GM21737 (cell line): ENCODE measurements at regions not wholly inside any gene's neighbourhood (a gene's known extent, or its start where the extent isn't known, plus 50 kb on each side); places are given as distances from the start of the nearest gene placed in this dataset.
"Not testable (repeated sequence)": the region's sequence is repeated elsewhere in the genome, so short reads cannot be mapped to it uniquely, and the experiment has no call there.

Experiments used
- ATAC-seq: cut with Tn5 transposase; IDR thresholded peaks from one replicate; pipeline ENCODE4 v1.9.1; 2021; ENCODE audit warnings: mild to moderate bottlenecking, moderate library complexity; ENCODE audit not compliant: unreplicated experiment

- ATAC-seq = no peak
Observed at GRCh38 chr18:76307293-76307690, 187.8 kb downstream of the ZNF516 start.

DNA sequence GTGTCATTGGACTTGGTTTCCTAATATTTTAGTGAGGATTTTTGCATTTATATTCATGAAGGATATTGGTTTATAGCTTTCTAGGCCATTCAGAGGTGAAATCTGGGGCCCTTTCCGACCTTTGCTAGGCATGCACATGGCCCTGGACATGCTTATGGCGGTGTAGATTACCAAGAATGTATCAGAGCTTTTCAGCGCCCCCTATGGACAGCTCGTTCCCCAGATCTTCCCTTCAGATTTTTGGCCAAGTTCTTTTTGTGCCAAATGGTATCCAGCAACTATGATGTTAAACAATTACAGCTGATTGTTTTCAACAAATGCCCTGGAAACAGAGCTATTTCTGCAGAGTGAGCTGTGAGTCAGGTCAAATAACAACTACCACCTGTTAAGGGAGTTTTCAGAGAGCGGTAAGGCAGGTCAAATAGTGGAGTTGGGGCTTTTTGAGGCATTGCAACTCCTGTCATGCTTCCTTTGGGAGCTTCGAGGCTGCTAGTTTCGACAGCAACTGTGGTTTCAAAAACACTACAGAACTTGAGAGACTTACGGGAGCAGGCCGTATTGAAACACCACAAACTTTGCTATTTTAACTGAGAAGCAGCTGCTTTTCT is 188.3 kb downstream of the ZNF516 start:
- ATAC-seq = no peak

- no peak for ATAC-seq
Observed at GRCh38 chr18:76285866-76286265, 209.2 kb downstream of the ZNF516 start.

- no peak for ATAC-seq
Observed at GRCh38 chr18:76281565-76281964, 213.5 kb downstream of the ZNF516 start.

- no peak for ATAC-seq
Observed at GRCh38 chr18:76277801-76278200, 217.2 kb downstream of the ZNF516 start.

DNA sequence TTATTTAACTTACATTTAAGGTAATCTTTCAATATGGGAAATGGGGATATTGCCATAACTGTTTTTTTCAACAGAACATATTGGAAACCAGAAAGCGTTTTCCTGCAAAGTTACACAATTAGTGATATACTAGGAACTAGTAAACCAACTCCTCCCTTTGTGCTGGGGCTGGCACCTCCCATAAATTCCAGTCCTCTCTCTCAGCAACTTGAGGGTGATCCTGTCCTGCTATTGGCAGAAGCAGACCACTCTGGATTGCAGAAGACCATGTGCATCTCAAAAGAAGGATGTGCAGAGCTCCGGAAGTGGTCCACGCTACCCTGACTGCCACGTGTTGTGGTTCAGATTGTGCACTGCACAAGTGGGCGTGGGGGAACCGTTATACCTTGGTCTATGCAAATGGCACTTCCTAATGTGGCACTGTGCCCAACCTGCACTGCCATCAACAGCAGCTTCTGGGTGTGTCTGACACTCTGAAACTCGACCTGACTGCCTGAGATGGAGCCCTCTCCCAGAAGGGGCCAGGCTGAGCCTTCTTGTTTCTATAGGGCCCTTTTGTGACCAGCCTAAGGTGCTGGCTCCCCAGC is 219.2 kb downstream of the ZNF516 start:
- ATAC-seq = no peak

DNA sequence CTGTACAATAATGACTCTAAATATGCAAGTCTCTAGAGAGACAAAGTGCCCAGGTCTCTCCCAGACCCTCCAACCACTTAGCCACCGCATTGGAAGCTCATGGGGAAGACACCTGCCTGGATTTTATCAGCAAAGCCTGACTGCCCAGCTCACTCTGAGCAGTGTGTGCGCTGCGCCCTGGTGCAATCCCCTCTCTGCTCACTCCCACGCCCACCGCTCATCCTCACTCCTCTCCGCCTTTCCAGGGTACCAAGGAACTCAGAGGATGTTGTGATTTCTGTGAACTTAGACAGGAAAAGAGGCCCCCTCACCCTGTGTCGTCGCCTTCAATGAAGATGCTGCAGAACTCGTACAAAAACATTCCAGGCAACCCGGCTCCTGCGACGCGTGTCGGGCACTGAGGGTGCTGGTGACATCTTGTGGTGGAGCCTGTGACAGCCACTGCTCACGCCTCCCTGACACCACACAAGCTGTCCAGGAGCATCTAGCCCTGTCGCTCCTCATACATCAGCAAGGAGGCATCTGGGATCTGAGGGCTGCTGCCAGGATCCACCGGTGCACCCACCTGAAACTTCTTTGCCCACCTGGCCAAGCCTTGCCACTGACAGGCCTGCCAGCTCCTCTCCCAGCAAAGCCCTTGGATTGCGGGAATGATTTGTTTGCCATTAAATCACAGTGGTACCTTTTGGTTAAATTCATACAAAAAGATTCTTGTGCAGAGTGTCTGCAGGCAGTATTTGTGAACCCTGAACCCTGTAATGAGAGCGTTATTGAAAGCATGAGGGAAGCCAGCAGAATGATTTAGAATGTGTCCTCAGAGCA is 220.4 kb downstream of the ZNF516 start:
- ATAC-seq = no peak

DNA sequence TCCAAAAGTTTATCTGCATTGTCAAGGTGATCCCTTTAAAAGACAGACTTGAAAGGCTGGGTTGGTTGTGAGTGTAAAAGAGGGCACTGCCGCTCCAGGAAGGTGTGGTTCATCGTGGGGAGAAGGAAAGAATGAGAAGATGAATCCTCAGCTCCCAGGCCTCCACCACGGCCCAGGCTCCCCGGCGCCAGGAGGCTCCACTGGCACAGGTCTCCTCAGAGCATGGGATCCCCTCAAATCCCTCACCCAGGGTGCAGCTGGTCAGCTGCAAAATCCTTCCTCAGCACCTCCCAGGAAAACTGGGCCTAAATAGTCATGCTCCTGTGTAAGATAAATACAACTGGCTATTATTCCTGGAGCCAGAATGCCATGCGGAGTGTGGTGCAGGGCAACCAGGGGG is 221.1 kb downstream of the ZNF516 start:
- no peak for ATAC-seq

DNA sequence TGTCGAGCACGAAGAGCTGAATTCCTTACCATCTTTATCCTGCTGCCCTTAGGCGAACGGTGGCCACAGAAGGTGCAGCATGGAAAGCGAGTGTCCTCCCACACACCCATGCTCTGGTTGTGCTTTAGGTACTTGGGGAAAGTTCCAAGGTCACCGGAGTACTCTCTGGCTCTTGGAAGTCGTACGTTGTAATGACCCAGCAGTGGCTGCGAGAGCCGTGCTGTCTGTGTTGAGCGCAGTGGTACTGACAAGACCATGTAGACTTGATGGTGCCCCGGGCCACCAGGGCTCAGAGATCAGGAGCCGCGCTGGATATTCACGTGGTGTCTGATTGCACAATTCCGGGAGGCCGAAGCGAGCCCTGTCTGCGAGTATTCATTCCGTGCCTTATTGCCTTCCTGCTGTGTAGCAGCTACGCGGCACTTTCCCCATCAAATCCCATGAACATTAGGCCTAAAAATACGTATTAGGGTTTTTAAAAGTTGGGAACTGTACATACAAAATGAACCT is 222.0 kb downstream of the ZNF516 start:
- no peak for ATAC-seq

DNA sequence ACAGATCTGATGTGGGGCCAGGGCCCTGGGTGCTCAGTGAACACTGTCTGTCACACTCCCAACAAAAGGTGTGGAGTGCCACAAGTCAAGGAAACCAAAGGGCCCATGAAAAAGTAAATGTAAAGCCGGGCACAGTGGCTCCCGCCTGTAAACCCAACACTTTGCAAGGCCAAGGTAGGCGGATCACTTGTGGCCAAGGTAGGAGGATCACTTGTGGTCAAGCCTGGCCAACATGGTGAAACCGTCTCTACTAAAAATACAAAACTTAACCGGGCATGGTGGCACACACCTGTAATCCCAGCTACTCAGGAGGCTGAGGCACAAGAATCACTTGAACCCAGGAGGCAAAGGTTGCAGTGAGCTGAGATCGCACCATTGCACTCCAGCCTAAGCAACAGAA is 227.6 kb downstream of the ZNF516 start:
- not testable (repeated sequence) for ATAC-seq

DNA sequence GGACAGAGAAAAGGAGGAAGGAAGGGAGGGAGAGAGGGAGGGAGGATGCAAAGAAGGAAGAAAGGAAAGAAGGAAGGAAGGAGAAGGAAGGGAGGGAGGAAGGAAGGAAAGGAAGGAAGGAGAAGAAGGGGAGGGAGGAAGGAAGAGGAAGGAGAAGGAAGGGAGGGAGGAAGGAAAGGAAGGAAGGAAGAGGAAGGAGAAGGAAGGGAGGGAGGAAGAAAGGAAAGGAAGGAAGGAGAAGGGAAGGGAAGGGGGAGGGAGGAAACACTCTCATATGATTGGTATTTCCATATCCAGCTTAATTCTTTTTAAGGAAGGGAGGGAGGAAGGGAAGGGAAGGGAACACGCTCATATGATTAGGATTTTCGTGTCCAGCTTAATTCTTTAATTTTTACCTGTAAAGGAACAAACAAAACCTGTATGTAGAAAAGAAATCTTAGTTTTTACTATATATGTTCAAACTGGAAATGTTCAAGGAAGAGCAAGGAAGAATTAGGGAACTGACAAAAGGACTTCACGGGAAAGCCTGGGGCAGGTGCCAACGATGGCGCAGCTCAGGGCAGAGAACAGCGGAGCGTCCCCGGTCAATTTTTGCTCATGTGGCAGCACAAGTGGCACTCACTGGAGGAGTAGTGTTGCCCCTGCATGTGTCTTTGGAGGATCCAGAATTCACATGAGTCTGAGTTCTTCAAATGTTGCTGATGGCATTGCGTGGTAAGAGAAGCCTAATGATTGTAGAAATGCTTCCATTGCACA is 228.6 kb downstream of the ZNF516 start:
- no peak for ATAC-seq

DNA sequence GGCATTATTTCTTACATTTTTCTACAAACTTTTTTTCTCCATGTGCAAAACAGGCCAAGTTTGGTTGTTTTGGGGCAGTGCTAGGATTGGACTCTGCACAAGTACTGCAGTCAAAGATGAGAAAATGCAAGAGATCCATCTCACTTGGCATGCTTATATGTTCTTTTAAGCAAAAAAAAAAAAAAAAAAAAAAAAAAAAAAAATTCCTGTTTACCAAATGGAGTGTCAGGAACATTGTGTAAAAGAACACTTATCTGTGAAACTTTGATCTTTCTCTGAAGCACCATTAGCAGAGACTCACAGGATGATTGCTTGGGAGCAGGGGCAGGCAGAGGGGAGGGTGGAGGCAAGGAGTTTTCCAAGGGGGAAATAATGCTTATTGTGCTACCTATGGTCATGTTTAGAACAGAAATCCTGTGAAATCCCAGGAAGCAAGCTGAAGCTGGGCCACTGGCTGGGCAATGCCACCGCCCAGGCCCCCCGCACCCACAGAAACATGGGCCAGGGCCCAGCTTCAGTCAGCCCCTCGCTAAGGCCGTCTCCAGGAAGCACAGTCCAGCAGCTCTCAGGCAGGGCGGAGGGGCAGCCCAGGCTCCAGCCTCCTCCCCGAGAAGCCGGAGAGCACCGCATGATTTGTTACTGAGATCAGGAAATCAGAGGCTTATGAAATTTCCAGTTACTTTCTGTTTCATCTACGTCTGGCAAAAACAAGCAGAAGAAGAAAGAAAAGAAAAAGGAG is 229.4 kb downstream of the ZNF516 start:
- no peak for ATAC-seq

- no peak for ATAC-seq
Observed at GRCh38 chr18:76264876-76265250, 230.2 kb downstream of the ZNF516 start.

DNA sequence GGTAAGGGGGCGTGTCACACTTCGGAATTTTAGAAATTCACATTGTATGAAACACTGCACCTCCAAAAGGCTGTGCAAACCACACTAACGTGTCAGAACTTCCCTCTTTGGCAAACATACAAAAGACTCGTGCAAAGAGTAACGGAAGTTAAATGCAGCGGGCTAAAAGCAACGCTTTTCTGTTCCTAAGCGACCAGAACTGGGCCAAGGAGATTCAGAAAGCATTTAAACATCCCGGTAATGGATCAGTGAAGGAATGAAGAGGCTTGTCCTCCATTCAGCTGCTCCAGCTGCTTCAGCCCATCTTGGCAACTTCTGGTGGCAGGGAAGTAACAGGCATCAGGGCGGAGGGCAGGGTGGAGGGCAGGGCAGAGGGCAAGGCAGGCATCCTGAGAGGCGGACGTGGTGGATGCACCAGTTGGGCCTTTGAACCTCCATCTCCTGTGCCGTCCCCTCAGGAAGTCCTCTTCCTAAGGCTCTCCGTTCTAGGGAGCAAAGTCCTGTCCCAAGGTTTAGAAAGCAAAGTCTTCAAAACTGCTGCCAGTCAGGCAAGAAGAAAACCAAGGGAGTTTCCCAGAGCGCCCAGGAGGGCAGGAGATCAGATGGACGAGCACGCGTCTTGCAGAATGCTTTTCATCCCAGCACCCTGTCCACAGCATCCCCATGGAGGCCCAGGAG is 230.7 kb downstream of the ZNF516 start:
- no peak for ATAC-seq

DNA sequence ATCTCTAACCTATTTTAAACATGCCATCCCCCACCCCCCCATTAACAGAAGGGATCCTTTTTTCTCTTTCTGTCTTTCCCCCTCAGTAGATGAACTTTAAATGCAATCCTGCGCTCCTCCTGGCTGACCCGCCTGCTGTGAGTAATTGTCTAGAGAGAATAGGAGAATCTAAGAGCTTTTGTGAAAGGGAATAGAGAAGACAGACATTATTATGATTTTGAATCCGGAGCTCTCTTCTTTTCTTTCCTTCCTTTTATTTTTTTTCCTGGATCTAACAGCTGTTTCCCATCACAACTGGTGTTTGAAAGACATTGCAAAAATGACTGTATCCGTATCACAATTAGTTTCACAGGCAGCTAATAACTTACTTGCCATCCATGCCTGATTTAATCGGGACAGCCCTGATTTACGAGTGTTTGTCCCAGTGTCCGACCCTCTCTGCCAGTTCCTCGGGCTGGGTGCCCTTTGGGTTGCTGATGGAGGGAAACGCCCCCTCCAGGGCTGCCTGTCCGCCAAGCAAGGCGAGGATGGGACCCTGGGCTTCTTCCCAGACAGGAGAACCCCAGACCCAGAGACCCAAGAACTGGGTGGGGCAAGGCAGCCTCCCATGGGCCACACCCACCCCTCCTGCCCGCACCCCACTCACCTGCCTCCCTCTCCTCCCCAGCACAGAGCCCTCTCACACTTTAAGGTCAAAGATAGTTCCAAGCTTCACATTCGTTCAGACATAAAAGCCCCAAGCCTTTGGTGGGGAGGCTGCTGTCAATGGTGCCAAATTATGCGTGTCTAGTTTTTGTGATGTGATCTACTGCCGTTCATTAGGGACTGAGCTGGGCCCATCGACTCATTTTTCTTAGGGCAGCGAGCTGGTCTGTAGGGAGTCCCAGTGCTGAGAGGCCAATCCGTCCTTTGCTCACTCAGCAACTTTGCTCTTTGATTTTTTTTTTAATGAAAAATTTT is 231.7 kb downstream of the ZNF516 start:
- no peak for ATAC-seq

DNA sequence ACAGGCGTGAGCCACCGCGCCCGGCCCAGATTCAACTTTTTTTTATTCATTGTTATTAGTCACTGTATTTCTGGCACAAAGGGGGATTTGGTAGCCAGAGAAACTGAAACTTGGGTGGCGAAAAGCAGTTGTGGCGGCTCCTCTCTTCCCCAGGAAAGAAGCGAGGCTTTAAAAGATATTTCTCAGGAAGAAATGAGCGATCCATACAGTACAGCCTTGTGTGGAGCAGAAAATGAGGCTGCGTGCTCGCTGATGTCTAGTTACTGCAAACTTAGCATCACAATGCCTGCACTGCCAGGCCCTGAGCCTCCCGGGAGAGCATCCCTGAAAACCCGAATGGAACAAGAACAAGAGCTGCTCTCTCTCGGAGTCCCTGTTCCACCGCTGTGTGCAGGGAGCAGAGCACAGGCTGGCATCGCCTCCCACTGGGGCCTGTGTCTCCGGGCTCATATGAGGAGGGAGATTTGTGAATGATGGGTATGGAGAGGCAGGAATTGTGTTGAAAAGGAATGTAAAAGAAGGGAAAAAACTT is 234.0 kb downstream of the ZNF516 start:
- ATAC-seq = no peak

DNA sequence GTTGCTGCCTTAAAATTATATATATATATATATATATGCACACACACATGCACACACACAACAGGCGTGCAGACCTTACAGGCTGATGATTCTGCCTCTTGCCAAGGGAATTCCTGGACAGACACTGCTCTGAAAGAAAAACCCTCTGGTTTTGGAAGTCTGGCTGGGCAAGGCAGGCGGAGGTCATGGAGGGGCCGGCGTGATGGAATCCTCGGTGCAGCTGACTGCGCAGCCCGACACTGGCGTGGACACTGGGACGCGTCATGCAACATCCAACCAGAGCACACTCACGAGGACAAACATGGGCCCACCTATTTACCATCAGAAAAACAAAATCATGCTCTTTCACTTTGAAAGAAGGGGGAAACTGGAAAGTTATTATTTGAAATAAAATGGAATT is 235.3 kb downstream of the ZNF516 start:
- ATAC-seq = no peak

DNA sequence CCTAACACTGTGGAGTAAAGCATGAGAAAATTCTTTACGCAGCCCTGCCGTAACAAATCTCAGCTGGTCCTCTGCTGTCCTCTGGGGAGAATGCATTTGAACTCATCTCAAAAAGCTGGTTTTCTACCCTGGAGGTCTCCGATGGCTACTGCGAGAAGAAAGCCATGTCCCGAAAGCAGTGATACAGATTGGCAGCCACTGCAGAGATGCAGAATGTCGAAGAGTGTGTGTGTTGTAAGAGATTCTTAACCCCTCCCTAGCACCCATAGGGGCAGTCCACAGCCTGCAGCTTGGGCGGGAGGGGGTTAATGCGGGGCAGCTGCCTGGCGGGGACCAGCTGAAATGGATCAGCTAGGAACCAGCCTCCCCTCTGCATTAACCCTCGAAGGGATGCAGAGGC is 235.9 kb downstream of the ZNF516 start:
- no peak for ATAC-seq

DNA sequence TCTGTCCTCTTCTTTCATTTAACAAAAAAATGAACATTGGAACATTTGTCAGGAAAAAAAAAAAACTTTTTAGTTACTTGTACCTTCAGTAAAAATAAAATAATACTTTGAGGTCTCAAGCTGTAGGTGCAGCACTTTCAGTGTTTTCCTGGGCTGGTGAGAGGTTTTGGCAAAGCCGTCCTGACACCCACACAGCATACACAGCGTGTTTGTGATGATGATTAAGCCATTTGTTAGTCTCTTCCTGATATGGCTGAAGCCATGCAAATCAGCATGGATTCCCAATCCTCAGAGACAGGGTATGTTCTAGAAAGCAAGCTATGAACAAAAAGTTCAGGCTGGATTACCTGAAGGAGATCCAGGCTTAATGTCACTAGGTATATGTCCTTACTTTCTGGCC is 236.8 kb downstream of the ZNF516 start:
- no peak for ATAC-seq
